CD8-positive, alpha-beta memory T cell (primary cell): ENCODE measurements at regions not wholly inside any gene's neighbourhood (a gene's known extent, or its start where the extent isn't known, plus 50 kb on each side); places are given as distances from the start of the nearest gene placed in this dataset.

Source experiments
- CTCF ChIA-PET: fragments of 350-600 bp; sonication (Branson Sonifier 250); formaldehyde crosslinking; loops from one replicate; lab custom pipeline; 2021; ENCODE audit warnings: antibody characterized with exemption; lab: Charles Lee
- POLR2A ChIA-PET: fragments of 350-600 bp; sonication (Branson Sonifier 250); formaldehyde crosslinking; loops from one replicate; lab custom pipeline; 2021; ENCODE audit warnings: antibody characterized with exemption; lab: Charles Lee
- DNase-seq, 5 donors: peaks; one replicate each; pipeline versions ENCODE4 v3.0.0 to v3.0.0-alpha.2; 2020 to 2022; ENCODE audit warnings: mixed read lengths in 1 of 5
- H3K27ac ChIP-seq: one replicate; pipeline ENCODE4 v1.7.0; 2013; ENCODE audit warnings: low read depth, mild to moderate bottlenecking, low read length, moderate library complexity
- H3K27me3 ChIP-seq: 2 replicates; pipeline ENCODE4 v1.7.0; 2013; ENCODE audit warnings: low read length, mild to moderate bottlenecking; ENCODE audit not compliant: insufficient read depth, poor library complexity, severe bottlenecking
- H3K36me3 ChIP-seq: 2 replicates; pipeline ENCODE4 v1.7.0; 2013; ENCODE audit warnings: mild to moderate bottlenecking, low read length, moderate library complexity; ENCODE audit not compliant: insufficient read depth
- H3K4me1 ChIP-seq: 2 replicates; pipeline ENCODE4 v1.7.0; 2013; ENCODE audit warnings: mild to moderate bottlenecking, low read length, moderate library complexity; ENCODE audit not compliant: insufficient read depth
- H3K4me3 ChIP-seq: 2 replicates; pipeline ENCODE4 v1.7.0; 2013; ENCODE audit warnings: mild to moderate bottlenecking, low read length
- H3K9me3 ChIP-seq: 2 replicates; pipeline ENCODE4 v1.7.0; 2013; ENCODE audit warnings: mild to moderate bottlenecking, low read length
- H3K27ac Mint-ChIP-seq, 8 donors: one replicate each; pipeline ENCODE4 v1.8.0; 2020 to 2021; ENCODE audit warnings: mixed read lengths in 8 of 8, mild to moderate bottlenecking in 6 of 8, inconsistent platforms in 3 of 8, moderate library complexity in 3 of 8
- H3K27me3 Mint-ChIP-seq, 2 donors: one replicate each; pipeline ENCODE4 v1.8.0; 2020 to 2021; ENCODE audit warnings: mixed read lengths in 2 of 2, mild to moderate bottlenecking in 1 of 2, moderate library complexity in 1 of 2
- H3K36me3 Mint-ChIP-seq, 3 donors: one replicate each; pipeline ENCODE4 v1.8.0; 2020 to 2021; ENCODE audit warnings: mixed read lengths in 3 of 3, inconsistent platforms in 1 of 3, mild to moderate bottlenecking in 1 of 3
- H3K4me1 Mint-ChIP-seq, 3 donors: one replicate each; pipeline ENCODE4 v1.8.0; 2020 to 2021; ENCODE audit warnings: mixed read lengths in 3 of 3, inconsistent platforms in 1 of 3, mild to moderate bottlenecking in 1 of 3
- H3K4me3 Mint-ChIP-seq, 7 donors: one replicate each; pipeline ENCODE4 v1.8.0; 2020 to 2021; ENCODE audit warnings: mixed read lengths in 7 of 7, mild to moderate bottlenecking in 6 of 7, moderate library complexity in 4 of 7, inconsistent platforms in 2 of 7
- H3K9me3 Mint-ChIP-seq, 5 donors: one replicate each; pipeline ENCODE4 v1.8.0; 2020 to 2022; ENCODE audit warnings: mixed read lengths in 5 of 5, mild to moderate bottlenecking in 3 of 5, moderate library complexity in 2 of 5, inconsistent platforms in 1 of 5

DNA sequence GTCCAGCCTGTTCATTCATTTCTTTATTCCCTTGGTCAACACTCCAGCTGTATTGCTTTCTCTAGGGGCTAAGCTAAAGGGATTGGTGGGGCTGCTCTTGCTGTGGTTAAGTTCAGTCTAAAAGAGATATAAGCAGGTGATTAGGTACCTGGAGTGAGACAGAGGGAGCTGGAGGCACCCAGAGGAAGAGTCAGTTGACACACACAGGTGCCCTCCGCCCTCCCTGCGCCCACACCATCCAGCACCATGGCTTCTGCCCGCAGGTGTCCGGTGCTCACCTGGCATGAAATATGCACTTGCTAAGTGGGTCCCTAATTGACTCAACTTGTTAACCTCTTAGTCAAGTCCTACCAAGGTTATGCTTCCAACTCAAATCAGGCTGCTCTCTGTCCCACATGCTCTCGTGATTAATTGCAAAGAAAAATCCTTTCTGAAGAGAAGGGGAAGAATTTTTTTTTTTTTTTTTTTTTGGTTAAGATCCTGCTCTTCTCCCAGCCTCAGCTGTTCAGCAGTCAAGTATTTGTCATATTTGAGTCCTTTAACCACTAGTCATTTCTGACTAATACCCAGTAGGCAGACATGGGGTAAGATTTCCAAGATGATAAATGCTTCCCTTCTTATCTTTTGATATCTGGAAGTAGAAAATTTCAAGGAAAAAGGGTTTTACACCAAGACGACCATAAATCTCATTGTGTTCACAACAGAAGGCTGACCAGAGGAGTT, 199.8 kb upstream of the WSCD1 start:
- ChIA-PET POLR2A (no interaction called here), CTCF (no interaction called here)
- Histone ChIP-seq H3K36me3 (no peaks in the 10 kb centered on the region), H3K4me3 (no peak overlapping the region), H3K9me3 (no peaks in the 10 kb centered on the region), H3K27me3 (no peaks in the 10 kb centered on the region), H3K27ac (no peak overlapping the region), H3K4me1 (no peaks in the 10 kb centered on the region)
- H3K27ac Mint-ChIP-seq, result no peak overlapping the region
- no peaks in the 10 kb centered on the region for H3K4me1 Mint-ChIP-seq
- no peak overlapping the region for H3K4me3 Mint-ChIP-seq
- H3K36me3 Mint-ChIP-seq, result no peaks in the 10 kb centered on the region
- DNase-seq, result no peak
- no peaks in the 10 kb centered on the region for H3K9me3 Mint-ChIP-seq
- peaks cover 7 to 23% of the 10 kb centered on the region in 2 donors for H3K27me3 Mint-ChIP-seq

DNA sequence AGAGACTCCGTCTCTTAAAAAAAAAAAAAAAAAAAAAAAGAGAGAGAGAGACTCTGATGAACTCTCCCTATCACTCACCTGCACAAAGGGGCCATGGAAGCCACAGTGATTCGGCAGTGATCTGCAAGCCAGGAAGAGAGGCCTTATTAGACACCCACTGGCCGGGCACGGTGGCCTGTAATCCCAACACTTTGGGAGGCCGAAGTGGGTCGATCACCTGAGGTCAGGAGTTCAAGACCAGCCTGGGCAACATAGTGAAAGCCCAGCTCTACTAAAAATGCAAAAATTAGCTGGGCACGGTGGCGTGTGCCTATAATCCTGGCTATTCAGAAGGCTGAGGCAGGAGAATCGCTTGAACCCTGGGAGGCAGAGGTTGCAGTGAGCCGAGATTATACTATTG, 198.5 kb upstream of the WSCD1 start:
- H3K9me3 Mint-ChIP-seq, result no peaks in the 10 kb centered on the region
- H3K4me1 Mint-ChIP-seq, result no peaks in the 10 kb centered on the region
- ChIA-PET CTCF (no interaction called here), POLR2A (no interaction called here)
- peaks cover 7 to 27% of the 10 kb centered on the region in 2 donors for H3K27me3 Mint-ChIP-seq
- H3K36me3 ChIP-seq, result no peaks in the 10 kb centered on the region
- H3K36me3 Mint-ChIP-seq, result no peaks in the 10 kb centered on the region
- no peaks in the 10 kb centered on the region for H3K9me3 ChIP-seq
- no peak overlapping the region for H3K4me3 ChIP-seq
- H3K4me1 ChIP-seq, result no peaks in the 10 kb centered on the region
- DNase-seq, result no peak
- no peaks in the 10 kb centered on the region for H3K27me3 ChIP-seq
- H3K27ac Mint-ChIP-seq, result no peak overlapping the region
- no peak overlapping the region for H3K4me3 Mint-ChIP-seq
- H3K27ac ChIP-seq, result no peak overlapping the region

DNA sequence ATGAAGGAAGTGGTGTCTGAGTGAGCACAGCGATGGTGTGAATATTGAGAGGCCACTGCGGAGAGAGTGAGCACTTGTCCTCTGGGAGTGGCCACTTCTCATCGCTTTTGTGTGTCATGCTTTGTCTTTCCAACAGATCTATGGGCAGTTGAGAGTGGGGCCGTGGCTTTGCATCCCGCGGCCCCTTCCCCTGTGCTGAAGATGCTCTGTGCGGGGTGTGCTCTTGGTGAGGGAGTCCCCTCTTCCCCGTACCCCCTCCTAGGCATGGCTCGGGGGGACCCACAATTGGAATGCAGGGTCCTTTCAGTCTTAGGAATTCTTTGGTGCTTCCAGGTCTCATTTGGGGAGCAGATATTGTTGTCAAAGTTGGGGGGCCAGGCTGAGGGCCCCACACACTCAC, 197.3 kb upstream of the WSCD1 start:
- H3K9me3 ChIP-seq, result no peaks in the 10 kb centered on the region
- no peaks in the 10 kb centered on the region for H3K4me1 ChIP-seq
- H3K27me3 Mint-ChIP-seq, result peaks cover 10 to 34% of the 10 kb centered on the region in 2 donors
- H3K36me3 ChIP-seq, result no peaks in the 10 kb centered on the region
- CTCF ChIA-PET, result no interaction called here
- no peak for DNase-seq
- H3K27ac ChIP-seq, result no peak overlapping the region
- no peaks in the 10 kb centered on the region for H3K9me3 Mint-ChIP-seq
- no peaks in the 10 kb centered on the region for H3K36me3 Mint-ChIP-seq
- H3K27me3 ChIP-seq, result no peaks in the 10 kb centered on the region
- H3K4me1 Mint-ChIP-seq, result no peaks in the 10 kb centered on the region
- POLR2A ChIA-PET, result no interaction called here
- no peak overlapping the region for H3K4me3 Mint-ChIP-seq
- H3K4me3 ChIP-seq, result no peak overlapping the region
- H3K27ac Mint-ChIP-seq, result no peak overlapping the region

DNA sequence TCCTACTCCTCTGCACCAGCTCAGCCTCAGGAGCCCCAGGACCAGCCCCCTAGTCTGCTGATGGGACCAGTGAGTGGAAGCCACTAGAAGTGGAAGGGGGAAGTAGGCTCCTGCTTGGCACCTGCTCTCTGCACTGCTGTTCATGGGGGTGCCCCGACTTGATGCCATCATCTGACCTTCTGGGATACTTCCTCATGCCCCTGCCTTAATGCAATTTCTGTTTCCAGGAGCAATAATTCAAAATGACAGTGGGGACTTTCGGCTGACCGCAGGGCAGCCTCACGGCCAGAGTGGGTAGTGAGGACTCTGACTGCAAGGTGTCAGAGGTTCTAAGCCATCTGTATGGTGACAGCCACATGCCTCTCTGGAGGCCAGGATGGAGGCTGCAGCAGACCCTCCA, 196.4 kb upstream of the WSCD1 start:
- Histone ChIP-seq H3K27ac (no peak overlapping the region), H3K4me3 (no peak overlapping the region), H3K9me3 (no peaks in the 10 kb centered on the region), H3K27me3 (no peaks in the 10 kb centered on the region), H3K36me3 (no peaks in the 10 kb centered on the region), H3K4me1 (no peaks in the 10 kb centered on the region)
- Mint-ChIP-seq H3K27ac (no peak overlapping the region), H3K36me3 (no peaks in the 10 kb centered on the region), H3K27me3 (peaks cover 10 to 38% of the 10 kb centered on the region in 2 donors), H3K9me3 (no peaks in the 10 kb centered on the region), H3K4me1 (no peaks in the 10 kb centered on the region), H3K4me3 (no peak overlapping the region)
- DNase-seq, result no peak
- CTCF ChIA-PET, result no interaction called here
- POLR2A ChIA-PET, result no interaction called here

DNA sequence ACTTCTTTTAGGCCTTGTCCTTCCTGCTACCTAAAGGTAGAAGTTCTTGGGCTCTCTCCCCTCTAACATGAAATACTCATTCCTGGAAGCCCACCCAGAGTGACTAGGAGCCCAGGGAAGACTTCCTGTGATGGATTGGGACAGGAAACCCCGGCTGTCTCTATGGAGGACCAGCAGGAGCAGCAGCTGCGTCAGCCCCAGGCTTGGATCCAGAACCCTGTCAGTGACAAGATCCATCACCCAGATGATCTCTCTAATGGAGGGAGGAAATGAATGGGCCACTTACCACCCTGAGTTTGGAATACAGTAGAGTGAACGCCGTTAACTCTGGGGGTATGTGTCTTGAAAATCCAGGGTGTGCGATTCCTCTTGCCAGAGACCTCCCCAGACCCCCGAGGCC, 195.7 kb upstream of the WSCD1 start:
- ChIA-PET POLR2A (no interaction called here), CTCF (no interaction called here)
- Mint-ChIP-seq H3K4me1 (no peaks in the 10 kb centered on the region), H3K4me3 (no peak overlapping the region), H3K27me3 (peaks cover 10 to 37% of the 10 kb centered on the region in 2 donors), H3K9me3 (no peaks in the 10 kb centered on the region), H3K27ac (no peak overlapping the region), H3K36me3 (no peaks in the 10 kb centered on the region)
- Histone ChIP-seq H3K27me3 (no peaks in the 10 kb centered on the region), H3K4me1 (no peaks in the 10 kb centered on the region), H3K4me3 (no peak overlapping the region), H3K9me3 (no peaks in the 10 kb centered on the region), H3K36me3 (no peaks in the 10 kb centered on the region), H3K27ac (no peak overlapping the region)
- no peak for DNase-seq

DNA sequence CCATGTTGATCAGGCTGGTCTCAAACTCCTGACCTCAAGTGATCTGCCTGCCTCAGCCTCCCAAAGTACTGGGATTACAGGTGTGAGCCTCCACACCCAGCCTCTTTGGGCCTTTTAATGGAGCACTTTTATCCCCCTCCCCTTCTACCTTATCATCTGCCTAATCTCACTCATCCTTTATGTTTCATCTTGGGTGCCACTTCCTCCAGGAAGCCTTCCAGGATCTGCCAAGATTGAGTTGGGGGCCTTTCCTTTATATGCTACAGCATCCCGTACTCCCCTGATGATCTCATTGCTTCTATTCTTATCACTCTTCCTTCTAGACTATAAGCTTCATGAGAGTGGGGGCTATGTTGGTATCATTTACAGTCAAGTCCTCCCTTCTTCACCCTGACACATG, 192.8 kb upstream of the WSCD1 start:
- Mint-ChIP-seq H3K4me1 (no peaks in the 10 kb centered on the region), H3K9me3 (no peaks in the 10 kb centered on the region), H3K4me3 (no peak overlapping the region), H3K27me3 (peaks cover 12 to 35% of the 10 kb centered on the region in 2 donors), H3K36me3 (no peaks in the 10 kb centered on the region), H3K27ac (no peak overlapping the region)
- H3K9me3 ChIP-seq, result no peaks in the 10 kb centered on the region
- no peak overlapping the region for H3K27ac ChIP-seq
- no peaks in the 10 kb centered on the region for H3K36me3 ChIP-seq
- ChIA-PET POLR2A (no interaction called here), CTCF (no interaction called here)
- H3K4me1 ChIP-seq, result no peaks in the 10 kb centered on the region
- no peaks in the 10 kb centered on the region for H3K27me3 ChIP-seq
- DNase-seq, result no peak
- no peak overlapping the region for H3K4me3 ChIP-seq

DNA sequence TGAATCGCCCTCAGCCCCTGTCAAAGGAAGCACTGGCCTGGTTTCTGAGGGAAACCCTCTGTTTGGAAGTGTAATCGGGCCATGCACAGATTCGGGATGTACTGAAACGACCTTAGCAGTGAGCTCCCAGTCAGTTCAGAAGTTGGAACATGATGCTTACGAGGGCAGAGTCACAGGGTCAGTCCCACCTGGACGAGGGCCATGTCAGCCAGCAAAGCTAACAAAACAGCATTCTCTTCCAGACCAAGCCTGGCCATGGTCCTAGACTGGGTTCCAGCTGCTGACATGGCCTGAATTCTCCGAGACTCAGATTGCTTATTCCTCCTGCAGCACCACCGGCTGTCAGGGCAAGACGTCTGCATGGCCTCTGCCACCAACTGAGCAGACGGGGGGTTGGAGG, 192.2 kb upstream of the WSCD1 start:
- Histone ChIP-seq H3K4me1 (no peaks in the 10 kb centered on the region), H3K36me3 (no peaks in the 10 kb centered on the region), H3K27me3 (no peaks in the 10 kb centered on the region), H3K4me3 (no peak overlapping the region), H3K9me3 (no peaks in the 10 kb centered on the region), H3K27ac (no peak overlapping the region)
- H3K4me3 Mint-ChIP-seq, result no peak overlapping the region
- H3K4me1 Mint-ChIP-seq, result no peaks in the 10 kb centered on the region
- ChIA-PET POLR2A (no interaction called here), CTCF (no interaction called here)
- no peaks in the 10 kb centered on the region for H3K9me3 Mint-ChIP-seq
- no peak for DNase-seq
- H3K27ac Mint-ChIP-seq, result no peak overlapping the region
- no peaks in the 10 kb centered on the region for H3K36me3 Mint-ChIP-seq
- H3K27me3 Mint-ChIP-seq, result peaks cover 16 to 37% of the 10 kb centered on the region in 2 donors

DNA sequence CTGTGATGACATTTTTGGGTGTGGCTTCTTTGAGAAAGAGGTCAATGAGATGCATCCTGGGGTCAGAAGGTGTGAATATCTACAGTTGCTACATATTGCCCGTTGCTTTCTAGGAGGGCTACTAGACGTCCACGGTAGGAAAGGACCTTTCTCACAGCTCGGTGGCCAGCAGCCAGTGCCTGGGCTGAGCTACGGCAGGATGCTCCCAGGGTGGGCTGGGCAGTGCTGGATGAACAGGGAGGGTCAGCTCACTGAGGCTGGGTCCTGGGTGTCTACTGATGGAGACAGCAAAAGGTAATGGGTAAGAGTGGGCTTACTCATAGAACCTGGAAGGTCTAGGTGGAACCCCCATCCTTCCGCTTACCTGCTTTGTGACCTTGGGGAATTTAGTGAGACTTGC, 188.3 kb upstream of the WSCD1 start:
- Histone ChIP-seq H3K27ac (no peak overlapping the region), H3K36me3 (no peaks in the 10 kb centered on the region), H3K27me3 (no peaks in the 10 kb centered on the region), H3K9me3 (no peaks in the 10 kb centered on the region), H3K4me3 (no peak overlapping the region), H3K4me1 (no peaks in the 10 kb centered on the region)
- Mint-ChIP-seq H3K4me3 (no peak overlapping the region), H3K9me3 (no peaks in the 10 kb centered on the region), H3K27ac (no peak overlapping the region), H3K36me3 (no peaks in the 10 kb centered on the region), H3K27me3 (peaks cover 21 to 43% of the 10 kb centered on the region in 2 donors), H3K4me1 (no peaks in the 10 kb centered on the region)
- ChIA-PET POLR2A (no interaction called here), CTCF (no interaction called here)
- no peak for DNase-seq
